ENCODE measurements at regions not wholly inside any gene's neighbourhood (a gene's known extent, or its start where the extent isn't known, plus 50 kb on each side); places are given as distances from the start of the nearest gene placed in this dataset.

DNA sequence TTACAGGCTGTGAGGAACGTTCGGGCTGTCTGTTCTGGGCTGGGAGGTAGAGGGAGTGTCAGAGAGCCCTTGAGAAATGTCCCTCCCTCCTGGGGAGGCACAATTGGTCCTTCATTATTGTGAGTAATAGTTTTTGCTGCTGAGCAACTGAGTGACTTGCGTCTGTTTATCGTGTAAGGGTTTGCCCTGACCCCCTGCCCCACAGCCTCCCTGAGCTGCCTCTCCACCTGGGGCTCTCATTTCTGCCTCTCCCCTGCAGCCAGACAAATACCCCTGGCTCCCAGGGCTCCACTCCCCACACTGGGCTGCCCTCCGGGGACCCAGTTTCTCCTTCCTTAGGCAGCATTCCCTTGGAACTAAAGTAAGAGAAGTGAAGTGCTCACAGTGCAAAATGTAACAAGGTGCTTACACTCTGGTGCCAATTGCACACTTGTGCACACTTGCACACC, 174.9 kb upstream of the MVB12B start:
- TF ChIP-seq, protein P1, sequence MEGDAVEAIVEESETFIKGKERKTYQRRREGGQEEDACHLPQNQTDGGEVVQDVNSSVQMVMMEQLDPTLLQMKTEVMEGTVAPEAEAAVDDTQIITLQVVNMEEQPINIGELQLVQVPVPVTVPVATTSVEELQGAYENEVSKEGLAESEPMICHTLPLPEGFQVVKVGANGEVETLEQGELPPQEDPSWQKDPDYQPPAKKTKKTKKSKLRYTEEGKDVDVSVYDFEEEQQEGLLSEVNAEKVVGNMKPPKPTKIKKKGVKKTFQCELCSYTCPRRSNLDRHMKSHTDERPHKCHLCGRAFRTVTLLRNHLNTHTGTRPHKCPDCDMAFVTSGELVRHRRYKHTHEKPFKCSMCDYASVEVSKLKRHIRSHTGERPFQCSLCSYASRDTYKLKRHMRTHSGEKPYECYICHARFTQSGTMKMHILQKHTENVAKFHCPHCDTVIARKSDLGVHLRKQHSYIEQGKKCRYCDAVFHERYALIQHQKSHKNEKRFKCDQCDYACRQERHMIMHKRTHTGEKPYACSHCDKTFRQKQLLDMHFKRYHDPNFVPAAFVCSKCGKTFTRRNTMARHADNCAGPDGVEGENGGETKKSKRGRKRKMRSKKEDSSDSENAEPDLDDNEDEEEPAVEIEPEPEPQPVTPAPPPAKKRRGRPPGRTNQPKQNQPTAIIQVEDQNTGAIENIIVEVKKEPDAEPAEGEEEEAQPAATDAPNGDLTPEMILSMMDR (conservative IDR thresholded peaks at IDR 0.05): no peak
- no peak for TF ChIP-seq ZFX (IDR thresholded peaks at IDR 0.05)

Measured in C4-2B (cell line).